Bronchial epithelial cell (primary cell): ENCODE measurements at regions not wholly inside any gene's neighbourhood (a gene's known extent, or its start where the extent isn't known, plus 50 kb on each side); places are given as distances from the start of the nearest gene placed in this dataset.

Experiments used
- DNase-seq: peaks from one replicate; pipeline ENCODE4 v3.0.0-alpha.2; 2010; ENCODE audit warnings: low read depth
- FAIRE-seq: peaks from 2 replicates; lab custom pipeline; 2011; peaks lifted over from hg19 to GRCh38; lab: Jason Lieb, UNC
- H3K27me3 ChIP-seq: 2 replicates; pipeline ENCODE4 v1.5.1; 2011; ENCODE audit warnings: low read length; ENCODE audit not compliant: control insufficient read depth, insufficient read depth
- H3K36me3 ChIP-seq: 2 replicates; pipeline ENCODE4 v1.5.1; 2011; ENCODE audit warnings: low read length; ENCODE audit not compliant: control insufficient read depth, insufficient read depth
- H3K4me3 ChIP-seq: 2 replicates; pipeline ENCODE4 v1.5.1; 2011; ENCODE audit warnings: mild to moderate bottlenecking, low read depth, low read length, control low read depth
- CTCF ChIP-seq: IDR thresholded peaks from 2 replicates; pipeline ENCODE4 v1.5.1; 2011; ENCODE audit warnings: mild to moderate bottlenecking, moderate library complexity, low read length, control low read depth, inconsistent platforms; ENCODE audit not compliant: insufficient read depth, severe bottlenecking

GRCh38 chr5:88588609-88589008, 294.4 kb downstream of the MEF2C start:
- TF ChIP-seq CTCF, result no peak
- FAIRE-seq, result no peak
- no peaks in the 10 kb centered on the region for H3K36me3 ChIP-seq
- no peaks in the 10 kb centered on the region for H3K27me3 ChIP-seq
- no peak overlapping the region for H3K4me3 ChIP-seq
- no peak for DNase-seq

DNA sequence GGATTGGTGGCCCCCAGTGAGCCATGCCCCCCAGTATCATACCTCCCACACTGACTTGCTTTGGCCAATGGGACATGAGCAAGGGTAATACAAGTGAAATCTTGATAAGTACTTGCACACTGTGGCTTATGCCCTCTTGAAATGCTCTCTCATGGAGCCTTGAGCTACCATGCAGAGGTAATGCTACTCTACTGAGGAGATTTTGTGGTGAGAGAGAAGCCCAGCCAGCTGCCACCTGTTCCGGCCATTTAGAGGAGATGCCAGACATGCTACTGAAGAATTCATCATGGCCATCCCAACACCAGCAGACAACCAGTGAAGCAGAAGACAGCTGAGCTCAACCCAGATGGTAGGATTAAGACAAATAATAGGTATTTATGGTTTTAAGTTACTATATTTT, 299.5 kb downstream of the MEF2C start:
- DNase-seq (no peak), FAIRE-seq (no peak)
- H3K4me3 ChIP-seq, result no peak overlapping the region
- H3K27me3 ChIP-seq, result no peaks in the 10 kb centered on the region
- no peaks in the 10 kb centered on the region for H3K36me3 ChIP-seq
- TF ChIP-seq CTCF, result no peak

- Histone ChIP-seq H3K36me3 (no peaks in the 10 kb centered on the region), H3K4me3 (no peak overlapping the region), H3K27me3 (no peaks in the 10 kb centered on the region)
- FAIRE-seq, result no peak
- DNase-seq, result no peak
- no peak for TF ChIP-seq CTCF
These were observed 289.7 kb upstream of the TMEM161B start for GRCh38 chr5:88558366-88558765.

DNA sequence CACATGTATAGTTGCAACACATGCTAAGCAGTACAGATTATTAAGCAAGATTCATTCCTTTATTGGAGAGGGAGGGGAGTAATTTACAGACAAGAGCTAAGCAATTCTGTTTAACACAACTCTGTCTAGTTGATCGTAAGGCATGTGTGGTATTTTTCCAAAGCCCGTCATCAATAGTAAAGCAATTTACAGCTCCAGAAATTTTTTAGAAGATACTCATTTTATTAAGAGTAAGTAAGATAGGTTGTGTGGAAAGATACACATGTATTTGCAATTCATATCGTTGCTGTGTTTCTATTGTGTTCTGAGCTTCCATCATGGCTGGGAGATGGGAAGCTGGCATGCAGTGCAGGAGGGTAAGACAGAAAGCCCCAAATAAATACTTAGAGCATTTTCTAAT, 289.2 kb upstream of the TMEM161B start:
- no peaks in the 10 kb centered on the region for H3K36me3 ChIP-seq
- no peak overlapping the region for H3K4me3 ChIP-seq
- no peak for TF ChIP-seq CTCF
- no peaks in the 10 kb centered on the region for H3K27me3 ChIP-seq
- DNase-seq, result no peak
- FAIRE-seq, result no peak

GRCh38 chr5:88557131-88557530, 288.5 kb upstream of the TMEM161B start:
- H3K36me3 ChIP-seq, result no peaks in the 10 kb centered on the region
- TF ChIP-seq CTCF, result no peak
- H3K27me3 ChIP-seq, result no peaks in the 10 kb centered on the region
- no peak overlapping the region for H3K4me3 ChIP-seq
- DNase-seq (no peak), FAIRE-seq (no peak)

GRCh38 chr5:88556406-88556805, 287.8 kb upstream of the TMEM161B start:
- TF ChIP-seq CTCF, result no peak
- no peak overlapping the region for H3K4me3 ChIP-seq
- no peaks in the 10 kb centered on the region for H3K36me3 ChIP-seq
- FAIRE-seq (no peak), DNase-seq (no peak)
- no peaks in the 10 kb centered on the region for H3K27me3 ChIP-seq
